ENCODE measurements at regions not wholly inside any gene's neighbourhood (a gene's known extent, or its start where the extent isn't known, plus 50 kb on each side); places are given as distances from the start of the nearest gene placed in this dataset.

DNA sequence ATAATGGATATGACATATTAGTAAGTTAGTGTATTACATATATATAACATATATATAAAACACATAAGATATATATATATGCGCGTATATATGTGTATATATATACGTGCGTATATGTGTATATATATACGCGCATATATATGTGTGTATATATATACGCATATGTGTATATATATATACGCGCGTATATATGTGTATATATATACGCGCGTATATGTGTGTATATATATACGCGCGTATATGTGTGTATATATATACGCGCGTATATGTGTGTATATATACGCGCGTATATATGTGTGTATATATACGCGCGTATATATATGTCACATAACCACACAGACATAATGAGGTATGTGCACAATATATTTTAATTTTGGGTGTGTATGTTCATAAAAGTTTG, 327.8 kb downstream of the MEIS1 start:
- TF ChIP-seq ELF4 (IDR thresholded peaks at IDR 0.05) (no peak), SP1 (IDR thresholded peaks at IDR 0.05) (no peak), FOXA1 (IDR thresholded peaks at IDR 0.05) (no peak), SUZ12 (IDR thresholded peaks at IDR 0.05) (no peak), LEF1 (IDR thresholded peaks at IDR 0.05; ENCODE audit: borderline replicate concordance) (no peak), HDGF (IDR thresholded peaks at IDR 0.05; ENCODE audit: borderline replicate concordance) (no peak), TARDBP (IDR thresholded peaks at IDR 0.05) (no peak), ARNT (IDR thresholded peaks at IDR 0.05) (no peak), NFRKB (IDR thresholded peaks at IDR 0.05) (no peak), FOXM1 (IDR thresholded peaks at IDR 0.05; ENCODE audit: borderline replicate concordance) (no peak), PKNOX1 (IDR thresholded peaks at IDR 0.05) (no peak), FOXK2 (IDR thresholded peaks at IDR 0.05) (no peak)

All from HEK293T (cell line).